Mucosa of descending colon (tissue), 3 donors: ENCODE measurements at regions not wholly inside any gene's neighbourhood (a gene's known extent, or its start where the extent isn't known, plus 50 kb on each side); places are given as distances from the start of the nearest gene placed in this dataset.

Experiments used
- ATAC-seq: fragments of 200-7000 bp; cut with Tn5 transposase; one replicate; pipeline ENCODE4 v1.9.1; 2020; ENCODE audit warnings: mild to moderate bottlenecking, moderate library complexity
- DNase-seq, 3 donors: peaks; one replicate each; pipeline ENCODE4 v3.0.0-alpha.2; 2020
- H3K36me3 ChIP-seq: fragments of 200-600 bp; one replicate; pipeline ENCODE4 v1.8.0; 2021; ENCODE audit warnings: low read depth, mild to moderate bottlenecking
- H3K4me1 ChIP-seq: fragments of 200-600 bp; one replicate; pipeline ENCODE4 v1.8.0; 2021; ENCODE audit warnings: low read depth, mild to moderate bottlenecking
- H3K4me3 ChIP-seq: fragments of 200-600 bp; one replicate; pipeline ENCODE4 v1.8.0; 2021; ENCODE audit warnings: mild to moderate bottlenecking
- H3K9me3 ChIP-seq: fragments of 200-600 bp; one replicate; pipeline ENCODE4 v1.8.0; 2021; ENCODE audit warnings: mild to moderate bottlenecking
- CTCF ChIP-seq: fragments of 200-600 bp; IDR thresholded peaks from one replicate; pipeline ENCODE4 v1.8.0; 2022; ENCODE audit warnings: antibody characterized with exemption, mild to moderate bottlenecking
- intact Hi-C, 2 donors: fragments of 100-400 bp; cut with DNase I in 1 of 2; cut with micrococcal nuclease in 1 of 2; formaldehyde crosslinking; loops; one replicate each; pipeline versions ENCODE4 v1.11.0 to v1.11.1; 2022; cut with DNase I, micrococcal nuclease
- donor health status: DM: no; HTN: no; CAD: no; lungs with moderate emphysema.
- donor health status: DM: no; HTN: no; CAD: no.
- donor health status: DM: no; HTN: yes; CAD: no.

DNA sequence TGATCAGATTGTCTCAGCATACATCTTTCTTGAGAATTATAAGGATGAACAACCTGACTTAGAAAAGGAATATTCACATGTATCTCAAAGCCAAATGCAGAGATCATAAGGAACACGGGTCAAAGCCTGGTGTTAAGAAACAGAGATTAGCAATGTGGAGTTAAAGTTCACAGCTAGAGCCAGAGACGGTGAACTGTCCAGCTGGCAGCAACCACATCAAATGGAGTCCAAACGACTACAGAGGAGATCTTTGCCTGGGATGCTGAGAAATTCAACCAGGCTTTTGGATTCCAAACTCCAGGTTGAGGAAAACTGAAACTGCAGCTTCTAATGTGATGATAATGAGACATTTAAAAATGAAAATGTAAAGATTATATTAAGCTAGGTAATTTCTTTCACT lies 939.9 kb upstream of the NXPH2 start:
- Histone ChIP-seq H3K4me3 (no peak overlapping the region), H3K4me1 (no peaks in the 10 kb centered on the region), H3K36me3 (no peaks in the 10 kb centered on the region), H3K9me3 (no peaks in the 10 kb centered on the region)
- intact Hi-C loops = no loop called here
- no peak for ATAC-seq
- TF ChIP-seq CTCF = no peak
- DNase-seq = no peak

GRCh38 chr2:139704606-139705005 lies 924.4 kb upstream of the NXPH2 start:
- H3K4me3 ChIP-seq = no peak overlapping the region
- TF ChIP-seq CTCF = no peak
- intact Hi-C loops = no loop called here
- H3K36me3 ChIP-seq = no peaks in the 10 kb centered on the region
- no peak for ATAC-seq
- H3K9me3 ChIP-seq = no peaks in the 10 kb centered on the region
- no peaks in the 10 kb centered on the region for H3K4me1 ChIP-seq
- DNase-seq = no peak

DNA sequence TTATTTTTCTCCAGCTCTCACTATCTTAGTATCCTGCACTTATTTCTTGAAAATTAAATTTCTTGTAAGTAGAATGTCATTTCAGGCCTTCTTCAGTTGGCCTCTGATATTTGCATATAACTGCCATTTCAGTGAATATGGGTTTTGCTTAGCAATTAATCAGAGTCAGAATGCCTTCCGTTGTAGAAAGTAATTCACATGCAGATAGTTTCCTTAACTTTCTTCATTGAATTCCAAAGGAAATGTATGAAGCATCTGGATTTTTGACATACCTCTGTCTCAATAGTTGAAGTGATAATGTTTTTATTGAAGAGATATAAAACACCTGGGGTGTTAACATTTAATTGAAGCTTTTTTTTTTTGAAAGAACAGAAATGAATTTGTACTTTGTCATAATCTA lies 914.1 kb upstream of the NXPH2 start:
- H3K4me3 ChIP-seq = no peak overlapping the region
- TF ChIP-seq CTCF = no peak
- no peaks in the 10 kb centered on the region for H3K9me3 ChIP-seq
- DNase-seq (no peak), ATAC-seq (no peak)
- no peaks in the 10 kb centered on the region for H3K4me1 ChIP-seq
- intact Hi-C loops = no loop called here
- H3K36me3 ChIP-seq = no peaks in the 10 kb centered on the region

DNA sequence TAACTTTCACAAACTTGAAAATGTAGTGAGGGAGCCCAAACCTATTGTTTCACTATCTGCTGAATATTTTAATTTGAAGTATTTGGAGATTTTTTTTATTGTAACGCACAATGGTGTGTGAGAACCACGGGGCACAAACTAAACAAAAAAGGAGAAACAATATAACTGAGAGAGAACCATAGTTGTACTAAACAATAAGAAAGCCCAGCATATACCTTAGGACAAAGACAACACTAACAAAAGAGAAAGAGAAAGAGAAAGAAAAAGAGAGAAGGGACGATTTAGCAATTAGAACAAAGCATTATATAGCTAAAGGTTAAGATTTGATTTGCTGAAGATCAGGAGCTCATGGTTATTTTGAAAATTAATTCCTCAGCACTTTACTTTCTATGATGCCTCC lies 906.0 kb upstream of the NXPH2 start:
- intact Hi-C loops = no loop called here
- no peaks in the 10 kb centered on the region for H3K36me3 ChIP-seq
- TF ChIP-seq CTCF = no peak
- DNase-seq = no peak
- no peaks in the 10 kb centered on the region for H3K4me1 ChIP-seq
- H3K4me3 ChIP-seq = no peak overlapping the region
- ATAC-seq = no peak
- no peaks in the 10 kb centered on the region for H3K9me3 ChIP-seq

- Histone ChIP-seq H3K4me1 (no peaks in the 10 kb centered on the region), H3K4me3 (no peak overlapping the region), H3K9me3 (no peaks in the 10 kb centered on the region), H3K36me3 (no peaks in the 10 kb centered on the region)
- no peak for TF ChIP-seq CTCF
- no peak for ATAC-seq
- intact Hi-C loops = no loop called here
- DNase-seq = no peak
Measured at GRCh38 chr2:139685090-139685983, 905.1 kb upstream of the NXPH2 start.
